HG03196 (cell line): ENCODE measurements at regions not wholly inside any gene's neighbourhood (a gene's known extent, or its start where the extent isn't known, plus 50 kb on each side); places are given as distances from the start of the nearest gene placed in this dataset.

Experiments
- ATAC-seq: cut with Tn5 transposase; IDR thresholded peaks from one replicate; pipeline ENCODE4 v1.9.1; 2021; ENCODE audit not compliant: unreplicated experiment

DNA sequence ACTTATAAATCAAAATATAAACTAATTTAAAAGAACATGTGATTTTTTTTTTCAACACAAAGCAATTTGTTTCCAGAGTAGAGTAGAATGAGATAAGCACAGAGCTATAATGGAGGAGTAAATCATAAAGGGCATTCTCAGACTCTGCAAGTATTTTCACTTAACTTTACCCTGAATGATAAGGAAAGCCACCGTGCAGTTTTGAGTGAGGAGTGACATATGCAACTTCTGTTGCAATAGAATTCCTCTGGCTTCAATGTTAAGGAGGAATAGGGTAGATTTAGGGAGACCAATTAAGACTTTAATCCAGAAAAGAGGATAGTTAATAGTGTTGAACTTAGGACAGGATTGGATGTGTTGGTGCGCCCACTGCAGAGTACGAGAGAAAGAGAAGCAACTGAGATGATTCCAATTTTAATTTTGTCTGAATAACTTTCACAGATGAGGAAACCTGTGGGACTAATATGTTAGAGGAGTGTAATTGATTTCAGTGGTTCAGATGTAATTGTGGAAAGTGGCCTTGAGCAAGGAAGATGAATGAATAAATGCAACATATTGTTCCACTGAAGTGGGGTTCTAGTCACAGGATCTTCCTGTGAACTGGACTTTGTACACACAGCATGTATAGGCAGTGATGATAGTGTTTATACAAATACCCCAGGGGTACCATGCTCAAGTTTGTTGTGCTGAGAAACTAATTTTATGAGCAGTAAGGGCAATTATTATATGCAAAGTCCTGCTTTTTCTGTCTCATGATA, 255.5 kb upstream of the ANO3 start:
- ATAC-seq, result no peak

DNA sequence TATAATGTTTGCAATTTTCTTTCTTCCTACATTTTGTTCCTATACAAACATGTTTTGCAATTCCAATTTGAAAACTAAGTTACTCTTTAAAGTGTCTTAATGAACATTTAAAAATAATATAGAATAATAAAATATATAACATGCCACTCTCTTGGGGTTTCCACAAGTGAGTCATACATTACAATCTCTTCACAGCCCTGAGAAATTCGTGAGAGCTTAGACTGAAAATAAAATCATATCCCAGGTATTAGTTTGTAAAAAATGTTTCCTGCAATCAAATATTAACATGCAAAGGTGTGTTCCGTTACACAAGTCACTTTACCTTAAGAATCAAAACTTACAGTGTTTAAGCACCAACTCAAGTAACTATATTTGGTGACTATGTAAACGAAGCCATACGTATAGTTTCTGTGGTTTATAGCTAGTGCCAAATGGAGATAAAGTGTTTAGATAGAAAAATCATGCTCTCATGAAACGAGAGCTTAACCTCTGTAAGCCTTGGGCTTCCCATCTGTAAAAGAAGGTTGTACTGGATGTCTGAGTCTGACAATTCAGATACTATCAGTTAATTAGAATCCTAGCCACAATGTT, 253.6 kb upstream of the ANO3 start:
- ATAC-seq, result no peak

DNA sequence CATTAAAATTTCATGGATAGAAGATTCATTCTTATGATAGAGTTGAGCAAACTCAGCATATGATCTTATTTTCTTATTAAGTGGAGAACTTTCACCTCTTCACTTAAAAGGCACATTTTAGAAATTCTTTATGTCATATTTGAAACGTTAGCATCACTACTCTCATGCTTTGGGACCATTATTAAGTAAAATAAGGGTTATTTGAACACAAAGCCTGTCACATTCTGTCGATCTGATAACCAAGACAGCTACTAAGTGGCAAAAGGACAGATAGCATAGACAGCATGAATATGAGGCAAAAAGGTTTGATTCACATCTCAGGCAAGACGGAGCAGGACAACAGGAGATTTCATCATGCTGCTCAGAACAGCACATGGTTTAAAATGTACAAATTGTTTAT, 247.6 kb upstream of the ANO3 start:
- no peak for ATAC-seq

DNA sequence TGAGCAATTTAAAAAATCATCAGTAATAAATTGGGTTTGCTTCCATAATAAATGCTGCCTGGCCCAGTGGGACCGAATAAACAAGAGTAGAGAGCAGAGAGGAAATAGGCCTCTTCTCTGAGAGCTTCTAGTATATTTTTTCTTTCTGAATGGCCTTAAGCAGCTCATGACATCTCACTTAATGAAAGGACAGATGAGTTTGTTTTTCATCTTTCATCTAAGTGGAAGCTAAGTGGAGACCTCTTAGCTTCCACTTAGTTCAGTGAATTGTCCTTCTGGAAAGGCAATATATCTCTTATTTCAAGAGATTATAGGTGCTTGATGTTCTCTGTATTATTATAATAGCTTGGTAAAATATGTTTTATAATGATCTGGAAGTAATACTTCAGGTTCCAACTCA, 245.9 kb upstream of the ANO3 start:
- ATAC-seq, result no peak

DNA sequence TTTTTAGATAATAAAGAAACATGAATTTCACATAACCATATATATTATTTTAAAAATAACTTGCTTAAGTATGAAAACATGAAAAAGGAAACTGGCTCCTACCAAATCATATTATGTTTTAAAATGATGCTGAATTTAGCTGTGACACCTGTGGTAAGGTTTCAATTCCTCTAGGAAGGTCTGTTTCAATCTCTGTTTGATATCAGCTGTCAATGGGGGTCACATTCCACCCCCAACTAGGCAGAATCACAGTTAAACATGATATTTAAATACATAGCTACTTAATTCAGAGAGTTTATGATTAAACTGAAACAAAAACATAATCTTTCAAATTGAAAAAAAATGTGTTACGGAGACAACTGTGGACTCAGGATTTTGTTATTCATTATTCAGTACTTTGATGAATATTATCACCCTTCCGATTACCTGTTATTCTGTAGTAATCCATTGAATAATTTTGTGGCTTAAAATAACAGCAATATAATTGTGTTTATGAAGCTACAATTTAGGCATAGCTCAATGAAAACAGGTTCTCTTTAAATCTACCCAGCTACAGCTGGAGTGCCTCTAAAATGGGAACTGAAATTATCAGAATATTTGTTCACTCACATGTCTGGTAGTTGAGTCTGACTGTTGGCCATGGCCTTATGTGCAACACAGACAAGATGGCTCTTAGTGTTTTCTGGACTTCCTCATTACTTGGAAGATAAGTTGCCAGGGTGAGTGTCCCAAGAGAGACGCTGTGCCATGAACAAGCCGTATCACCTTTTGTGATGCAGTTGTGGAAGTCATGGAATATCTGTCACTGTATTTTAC, 244.6 kb upstream of the ANO3 start:
- peak; percentile 97 for ATAC-seq

DNA sequence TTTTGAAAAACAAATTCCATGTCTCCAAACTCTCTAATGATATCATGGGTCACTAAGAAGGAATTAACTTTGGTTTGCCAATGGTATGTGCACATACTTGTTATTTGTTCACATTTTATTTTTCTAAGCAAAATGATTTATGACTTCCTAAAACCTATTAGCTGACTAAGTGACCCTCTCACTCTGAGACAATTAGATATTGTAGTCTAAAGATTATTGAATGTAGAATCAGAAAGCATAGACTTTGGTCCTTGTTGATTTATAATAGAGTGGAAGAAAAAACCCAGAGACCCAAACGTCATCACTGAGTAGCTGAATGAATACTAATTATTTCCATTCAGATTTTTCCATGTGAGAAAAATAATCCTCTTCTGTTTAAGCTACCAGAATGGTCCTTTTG, 243.5 kb upstream of the ANO3 start:
- ATAC-seq, result no peak

DNA sequence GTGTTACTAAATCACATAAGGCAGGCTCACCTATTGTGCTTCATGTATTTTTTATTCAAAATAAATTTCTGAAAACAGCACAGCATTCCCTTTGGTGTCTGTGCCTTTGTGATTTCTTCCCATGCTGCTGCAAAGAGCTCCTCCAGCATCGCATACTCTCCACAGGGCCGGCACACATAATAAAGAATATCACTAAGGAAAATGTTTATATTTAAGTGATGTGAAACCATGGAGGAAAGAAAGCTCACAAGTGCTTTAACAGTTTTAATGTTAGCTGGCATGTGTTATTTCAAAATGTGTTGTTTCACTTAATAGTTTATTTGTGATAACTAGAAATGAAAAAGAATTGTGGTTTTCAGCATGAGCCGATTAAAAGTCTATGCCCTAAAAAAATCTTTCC, 241.3 kb upstream of the ANO3 start:
- no peak for ATAC-seq

DNA sequence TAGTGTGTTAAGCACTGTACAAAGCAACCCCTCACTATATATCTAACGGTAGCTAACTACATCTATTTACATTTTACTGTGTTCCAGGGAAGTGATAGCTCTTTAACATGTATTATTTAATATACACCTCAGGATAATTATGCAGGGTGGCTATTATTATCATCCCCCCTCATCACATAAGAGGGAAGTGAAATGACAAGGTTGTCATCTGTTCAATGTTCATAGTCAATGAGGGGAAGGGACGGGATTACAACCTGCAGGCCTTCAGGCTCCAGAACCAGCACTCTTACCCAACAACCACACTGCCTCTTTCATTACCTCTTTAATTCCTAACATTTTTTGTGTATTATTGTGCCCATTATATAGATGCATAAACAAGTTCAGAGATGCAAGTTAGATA, 238.7 kb upstream of the ANO3 start:
- ATAC-seq, result no peak

DNA sequence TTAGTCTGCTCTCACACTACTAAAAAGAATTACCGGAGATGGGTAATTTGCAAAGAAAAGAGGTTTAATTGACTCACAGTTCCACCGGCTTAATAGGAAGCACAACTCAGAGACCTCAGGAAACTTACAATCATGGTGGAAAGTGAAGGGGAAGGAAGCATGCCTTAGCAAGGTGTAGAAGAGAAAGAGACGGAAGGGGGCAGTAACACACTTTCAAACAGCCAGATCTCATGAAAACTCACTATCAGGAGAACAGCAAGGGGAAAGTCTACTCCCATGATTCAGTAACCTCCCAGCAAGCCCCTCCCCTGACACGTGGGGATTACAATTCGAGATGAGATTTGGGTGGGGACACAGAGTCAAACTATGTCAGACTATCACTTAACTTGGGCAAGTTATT, 236.6 kb upstream of the ANO3 start:
- no peak for ATAC-seq

DNA sequence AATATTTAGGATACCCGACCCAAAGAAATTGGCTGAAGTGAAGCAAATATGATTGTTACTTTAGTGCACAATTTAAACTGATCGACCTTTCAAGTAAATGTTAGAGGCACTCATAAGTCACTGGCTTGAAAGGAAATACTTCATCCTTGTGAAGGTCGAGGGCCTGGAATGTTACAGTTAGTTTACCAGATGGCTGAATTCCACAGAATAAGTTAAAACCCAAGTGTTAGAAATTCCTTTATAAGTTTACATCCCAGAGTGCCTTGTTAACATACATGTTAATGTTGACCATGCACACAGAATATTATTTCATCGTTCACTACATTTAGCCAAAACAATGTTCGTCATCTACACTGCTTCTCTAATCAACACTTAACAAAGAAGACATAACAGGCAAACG, 235.5 kb upstream of the ANO3 start:
- ATAC-seq, result no peak

DNA sequence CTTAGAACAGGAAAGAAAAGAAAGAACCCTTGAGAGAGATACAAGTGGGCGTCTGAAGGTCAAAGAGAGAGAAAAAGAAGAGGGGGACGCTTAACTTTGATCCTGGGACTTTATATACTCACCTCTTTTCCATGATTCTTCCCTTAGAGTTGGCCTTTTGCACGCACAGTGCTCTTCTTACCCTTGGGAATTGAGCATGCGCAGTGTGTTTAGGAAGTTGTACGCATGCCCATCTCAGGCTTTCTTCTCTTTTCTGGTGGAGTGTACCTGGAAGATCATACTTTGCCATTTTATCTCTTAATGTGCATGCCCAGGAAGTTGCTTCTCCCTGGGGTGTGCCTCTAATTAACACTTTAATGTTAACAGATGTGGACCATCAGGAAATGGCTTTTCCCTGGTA, 229.6 kb upstream of the ANO3 start:
- ATAC-seq, result no peak

DNA sequence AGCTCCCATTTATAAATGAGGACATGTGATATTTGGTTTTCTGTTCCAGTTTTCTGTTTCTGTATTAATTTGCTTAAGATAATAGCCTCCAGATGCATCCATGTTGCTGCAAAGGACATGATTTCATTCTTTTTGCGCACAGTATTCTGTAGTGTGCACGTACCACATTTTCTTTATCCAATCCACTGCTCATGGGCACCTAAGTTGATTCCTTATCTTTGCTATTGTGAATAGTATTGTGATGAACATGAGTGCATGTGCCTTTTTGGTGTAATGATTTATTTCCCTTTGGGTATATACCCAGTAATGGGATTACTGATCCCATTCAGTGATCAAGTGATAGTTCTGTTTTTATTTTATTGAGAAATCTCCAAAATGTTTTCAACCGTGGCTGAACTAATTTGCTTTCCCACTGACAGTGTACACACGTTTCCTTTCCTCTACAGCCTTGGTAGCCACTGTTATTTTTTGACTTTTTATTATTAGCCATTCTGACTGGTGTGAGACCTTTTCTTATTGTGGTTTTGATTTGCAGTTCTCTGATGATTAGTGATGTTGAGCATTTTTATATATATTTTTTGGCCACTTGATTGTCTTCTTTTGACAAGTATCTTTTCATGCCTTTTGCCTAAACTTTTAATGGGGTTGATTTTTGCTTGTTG, 226.0 kb upstream of the ANO3 start:
- no peak for ATAC-seq

DNA sequence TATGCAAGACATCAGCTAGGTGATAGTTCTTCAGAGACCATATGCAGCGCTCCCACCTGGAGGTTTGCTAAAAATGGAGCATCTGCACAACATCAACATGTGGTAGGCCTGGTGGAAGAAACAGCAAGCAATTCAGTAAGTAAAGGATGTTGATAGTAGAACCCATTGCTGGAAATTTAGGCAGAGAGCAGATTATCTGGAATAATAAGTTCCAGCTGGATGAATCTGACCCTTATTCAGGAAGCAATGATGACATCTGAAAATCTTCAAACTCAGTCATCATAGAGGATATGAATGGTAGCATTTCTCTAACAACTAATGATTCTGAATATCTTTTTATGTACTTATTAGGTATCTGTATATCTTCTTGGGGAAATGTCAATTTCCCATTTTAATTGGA, 225.2 kb upstream of the ANO3 start:
- no peak for ATAC-seq

DNA sequence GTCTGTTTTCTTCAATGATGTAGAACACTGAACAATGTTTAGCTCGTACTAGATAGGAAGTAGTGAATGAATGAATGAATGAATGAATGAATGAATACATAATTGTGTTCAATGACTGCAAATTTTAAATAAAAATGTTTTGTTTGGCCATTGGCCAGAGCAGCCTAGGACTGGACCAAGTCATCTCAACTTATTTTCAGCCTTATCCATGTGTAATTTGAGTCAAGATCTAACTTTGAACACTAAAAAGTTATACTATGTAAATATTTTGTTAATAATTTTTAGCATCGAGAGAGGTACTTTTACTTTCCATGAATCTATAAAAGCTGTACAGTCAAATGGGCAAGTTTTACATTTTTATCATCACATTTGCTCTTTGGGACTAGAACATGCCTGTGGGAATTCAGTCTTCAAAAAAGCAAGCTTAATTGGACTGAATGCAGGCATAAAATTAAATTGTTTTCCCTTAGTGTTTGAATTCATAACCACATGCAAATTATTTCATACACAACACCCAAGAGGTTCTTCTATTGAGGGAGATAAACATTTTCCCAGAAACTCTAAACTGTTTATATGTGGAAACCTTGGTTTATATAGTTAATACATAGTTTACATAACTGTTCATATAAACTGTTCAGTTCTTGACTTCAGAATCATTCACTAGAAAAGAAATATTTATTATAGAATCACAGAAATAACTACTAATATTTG, 222.1 kb upstream of the ANO3 start:
- ATAC-seq, result no peak

DNA sequence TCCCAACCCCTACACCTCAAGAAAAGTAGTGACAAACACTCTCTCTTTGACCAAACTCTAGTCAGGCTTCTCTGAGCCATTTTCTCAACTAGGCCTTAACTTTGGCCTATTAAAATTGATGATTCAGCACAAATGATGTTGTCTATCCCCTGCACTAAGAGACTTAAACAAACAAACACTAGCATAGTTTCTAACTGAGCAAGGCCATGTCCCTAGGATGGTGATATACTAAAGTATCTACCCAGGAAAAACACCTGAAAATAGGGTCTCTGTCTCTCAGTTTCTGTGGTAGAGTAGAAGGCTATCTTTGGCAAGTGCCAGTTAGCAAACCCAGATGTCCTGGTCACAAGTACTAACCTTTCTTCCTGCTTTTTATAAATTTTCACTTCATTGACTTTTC, 219.7 kb upstream of the ANO3 start:
- ATAC-seq, result no peak

DNA sequence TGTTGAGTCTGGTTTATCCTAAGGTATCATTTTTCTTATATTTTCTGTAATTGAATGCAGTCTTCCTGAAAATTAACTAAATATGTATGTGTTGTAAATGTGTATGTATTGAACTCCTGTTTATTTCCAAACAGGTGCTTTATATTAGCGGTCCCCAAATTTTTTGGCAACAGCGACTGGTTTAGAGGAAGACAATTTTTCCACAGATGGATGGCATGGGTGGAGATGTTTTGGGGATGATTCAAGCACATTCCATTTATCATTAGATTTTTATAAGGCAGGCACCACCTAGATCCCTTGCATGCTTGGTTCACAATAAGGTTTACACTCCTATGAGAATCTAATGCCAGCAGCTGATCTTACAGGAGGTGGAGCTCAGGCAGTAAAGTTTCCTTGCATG, 210.5 kb upstream of the ANO3 start:
- no peak for ATAC-seq

DNA sequence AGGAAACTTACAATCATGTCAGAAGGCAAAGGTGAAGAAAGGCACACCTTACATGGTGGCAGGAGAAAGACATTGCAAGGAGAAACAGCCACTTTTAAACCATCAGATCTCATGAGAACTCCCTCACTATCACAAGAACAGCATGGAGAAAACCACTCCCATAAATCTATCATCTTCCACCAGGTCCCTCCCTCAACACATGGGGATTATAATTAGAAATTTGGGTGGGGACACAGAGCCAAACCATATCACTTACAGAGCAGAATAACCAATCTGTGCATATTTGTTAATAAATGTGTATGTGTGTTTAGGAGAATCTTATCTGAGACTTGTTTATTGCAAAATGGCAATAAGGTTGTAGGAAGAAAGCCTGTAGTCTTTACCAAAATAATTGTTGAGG, 205.2 kb upstream of the ANO3 start:
- no peak for ATAC-seq

DNA sequence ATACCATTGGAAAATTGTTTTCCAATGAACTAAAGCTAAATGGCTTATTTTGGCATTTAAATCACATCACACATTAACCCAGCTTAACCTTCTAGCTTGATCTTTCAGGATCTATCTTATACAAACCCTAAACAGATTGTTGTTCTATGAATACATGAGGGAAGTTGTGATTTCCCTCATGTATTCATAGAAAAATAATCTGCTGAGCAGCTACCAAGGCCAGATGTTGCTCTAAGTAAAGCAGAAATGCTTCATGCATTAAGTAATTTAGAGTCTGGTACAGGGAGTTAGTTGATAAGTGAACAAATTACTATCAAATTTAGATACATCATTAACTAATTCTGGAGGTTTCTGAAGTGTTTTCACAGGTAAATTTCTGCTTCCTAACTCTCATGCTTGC, 204.6 kb upstream of the ANO3 start:
- ATAC-seq, result no peak

DNA sequence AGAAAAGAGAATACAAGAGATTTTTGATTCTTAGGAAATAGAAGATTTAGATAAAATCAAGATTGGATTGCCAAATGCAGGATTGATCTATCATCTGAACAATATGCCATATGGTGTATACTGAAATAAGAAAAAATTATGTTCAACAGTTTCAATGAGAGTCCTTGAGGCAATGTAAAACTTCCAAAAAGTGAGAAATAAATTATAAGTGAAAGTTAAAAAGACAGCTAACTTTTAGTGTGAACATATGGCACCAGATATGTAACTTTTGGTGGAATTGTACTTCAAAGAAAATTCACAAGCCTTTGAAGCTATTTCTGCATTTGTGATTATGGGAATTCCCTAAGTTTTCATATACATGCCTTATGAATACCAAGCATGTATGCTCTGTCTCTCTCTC, 200.5 kb upstream of the ANO3 start:
- ATAC-seq, result no peak

DNA sequence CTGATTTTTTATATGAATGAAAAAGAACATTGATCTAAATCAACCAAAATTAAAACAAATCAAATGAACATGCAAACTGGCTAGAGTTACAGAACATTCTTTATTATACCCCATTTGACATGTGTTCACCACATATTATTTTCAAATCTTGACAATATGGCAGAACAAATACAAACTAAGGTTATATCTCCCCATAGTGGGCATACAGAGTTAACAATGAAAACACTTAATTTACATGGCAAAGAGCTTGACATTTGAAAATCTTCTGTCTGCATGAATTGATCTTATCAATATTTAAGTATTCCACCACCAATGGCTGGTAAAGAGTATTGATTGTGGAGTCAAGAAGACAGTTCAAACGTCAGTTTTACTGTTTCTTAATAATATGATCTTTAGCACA, 197.9 kb upstream of the ANO3 start:
- no peak for ATAC-seq
